Caco-2 (cell line): ENCODE measurements at regions not wholly inside any gene's neighbourhood (a gene's known extent, or its start where the extent isn't known, plus 50 kb on each side); places are given as distances from the start of the nearest gene placed in this dataset.
"Not testable (repeated sequence)": the region's sequence is repeated elsewhere in the genome, so short reads cannot be mapped to it uniquely, and the experiment has no call there.

ENCODE experiments used
- BruUV-seq: library from RNA; stranded (reverse); fragments of 400-500 nt; replicated peaks from 2 replicates; lab custom pipeline; 2021; lab: Mats Ljungman, UMichigan
- CTCF ChIA-PET: fragments of 300-600 bp; sonication (Branson Sonifier 250); formaldehyde crosslinking; loops from one replicate; lab custom pipeline; 2022; ENCODE audit warnings: antibody characterized with exemption; lab: Charles Lee
- POLR2A ChIA-PET: fragments of 300-600 bp; sonication (Branson Sonifier 250); formaldehyde crosslinking; loops from one replicate; lab custom pipeline; 2022; ENCODE audit warnings: antibody characterized with exemption; lab: Charles Lee
- DNase-seq, 2 experiments: peaks; one replicate each; pipeline versions ENCODE4 v3.0.0 to v3.0.0-alpha.2; 2020 to 2022
- H3K27me3 ChIP-seq: replicated peaks from 2 replicates; pipeline ENCODE4 v1.6.0; 2011; ENCODE audit warnings: low read length; ENCODE audit not compliant: control insufficient read depth, insufficient read depth
- H3K36me3 ChIP-seq: 2 replicates; pipeline ENCODE4 v1.5.1; 2011; ENCODE audit warnings: low read length; ENCODE audit not compliant: control insufficient read depth, insufficient read depth
- H3K4me1 ChIP-seq: fragments of 250-450 bp; sonication (Bioruptor Pico); 2 replicates; pipeline ENCODE4 v1.5.1; 2020; ENCODE audit warnings: mild to moderate bottlenecking
- H3K4me3 ChIP-seq: 2 replicates; pipeline ENCODE4 v1.5.1; 2011; ENCODE audit warnings: low read depth, mild to moderate bottlenecking, control low read depth, low read length
- H3K9me3 ChIP-seq: fragments of 250-450 bp; sonication (Bioruptor Pico); 2 replicates; pipeline ENCODE4 v1.5.1; 2020; ENCODE audit warnings: mild to moderate bottlenecking, moderate library complexity
- H3K27ac Mint-ChIP-seq: one replicate; pipeline ENCODE4 v1.8.0; 2022; ENCODE audit warnings: mixed read lengths; ENCODE audit not compliant: unreplicated experiment
- H3K27me3 Mint-ChIP-seq: one replicate; pipeline ENCODE4 v1.8.0; 2022; ENCODE audit warnings: mixed read lengths; ENCODE audit not compliant: insufficient read depth, unreplicated experiment
- H3K36me3 Mint-ChIP-seq: one replicate; pipeline ENCODE4 v1.8.0; 2022; ENCODE audit warnings: mild to moderate bottlenecking, mixed read lengths; ENCODE audit not compliant: insufficient read depth, unreplicated experiment
- H3K4me1 Mint-ChIP-seq: one replicate; pipeline ENCODE4 v1.8.0; 2022; ENCODE audit warnings: low read depth, mixed read lengths; ENCODE audit not compliant: unreplicated experiment
- H3K4me3 Mint-ChIP-seq: one replicate; pipeline ENCODE4 v1.8.0; 2022; ENCODE audit warnings: mild to moderate bottlenecking, moderate library complexity, mixed read lengths; ENCODE audit not compliant: unreplicated experiment
- H3K9me3 Mint-ChIP-seq: one replicate; pipeline ENCODE4 v1.8.0; 2022; ENCODE audit warnings: mixed read lengths; ENCODE audit not compliant: unreplicated experiment
- intact Hi-C: fragments of 100-400 bp; cut with micrococcal nuclease; formaldehyde crosslinking; loops from one replicate; pipeline ENCODE4 v1.10.0; 2022; ENCODE audit not compliant: unreplicated experiment
- TF ChIP-seq, protein P1 (sequence below), 2 experiments: fragments of 200-600 bp in 1 of 2; IDR thresholded peaks; 1 replicate in 1 of 2; 2 replicates in 1 of 2; pipeline versions ENCODE4 v1.5.1 to v1.8.0; 2011 to 2022; ENCODE audit warnings: antibody characterized with exemption in 1 of 2, control low read depth in 1 of 2, inconsistent platforms in 1 of 2, low read depth in 1 of 2, low read length in 1 of 2, mild to moderate bottlenecking in 1 of 2, moderate library complexity in 1 of 2; ENCODE audit not compliant: insufficient read depth in 1 of 2, severe bottlenecking in 1 of 2, unreplicated experiment in 1 of 2

DNA sequence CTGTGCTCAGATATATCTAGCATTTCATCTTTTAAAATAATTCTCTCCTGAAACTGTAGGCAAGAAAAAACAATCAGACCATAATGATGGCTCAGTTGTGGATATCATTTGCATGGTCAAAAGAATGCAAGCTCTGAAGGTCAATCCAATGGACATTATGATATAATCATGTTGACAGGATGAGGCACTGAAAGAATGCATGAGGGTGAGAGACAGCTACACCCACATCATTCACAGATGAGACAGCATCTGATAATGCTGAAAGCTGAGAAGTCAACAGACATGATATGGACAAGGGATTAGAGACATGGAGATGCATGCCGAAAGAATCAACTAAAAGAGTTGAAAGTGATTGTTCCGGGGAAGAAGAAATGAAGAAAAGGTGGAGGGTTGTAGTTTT, 346.4 kb upstream of the CDH5 start:
- no peak for DNase-seq
- Mint-ChIP-seq H3K27me3 (peaks cover 10% of the 10 kb centered on the region), H3K9me3 (peaks cover 27% of the 10 kb centered on the region), H3K4me3 (no peak overlapping the region), H3K36me3 (no peaks in the 10 kb centered on the region), H3K27ac (no peak overlapping the region), H3K4me1 (peaks cover 6% of the 10 kb centered on the region)
- TF ChIP-seq, protein P1, sequence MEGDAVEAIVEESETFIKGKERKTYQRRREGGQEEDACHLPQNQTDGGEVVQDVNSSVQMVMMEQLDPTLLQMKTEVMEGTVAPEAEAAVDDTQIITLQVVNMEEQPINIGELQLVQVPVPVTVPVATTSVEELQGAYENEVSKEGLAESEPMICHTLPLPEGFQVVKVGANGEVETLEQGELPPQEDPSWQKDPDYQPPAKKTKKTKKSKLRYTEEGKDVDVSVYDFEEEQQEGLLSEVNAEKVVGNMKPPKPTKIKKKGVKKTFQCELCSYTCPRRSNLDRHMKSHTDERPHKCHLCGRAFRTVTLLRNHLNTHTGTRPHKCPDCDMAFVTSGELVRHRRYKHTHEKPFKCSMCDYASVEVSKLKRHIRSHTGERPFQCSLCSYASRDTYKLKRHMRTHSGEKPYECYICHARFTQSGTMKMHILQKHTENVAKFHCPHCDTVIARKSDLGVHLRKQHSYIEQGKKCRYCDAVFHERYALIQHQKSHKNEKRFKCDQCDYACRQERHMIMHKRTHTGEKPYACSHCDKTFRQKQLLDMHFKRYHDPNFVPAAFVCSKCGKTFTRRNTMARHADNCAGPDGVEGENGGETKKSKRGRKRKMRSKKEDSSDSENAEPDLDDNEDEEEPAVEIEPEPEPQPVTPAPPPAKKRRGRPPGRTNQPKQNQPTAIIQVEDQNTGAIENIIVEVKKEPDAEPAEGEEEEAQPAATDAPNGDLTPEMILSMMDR (IDR thresholded peaks at IDR 0.05; ENCODE audit: insufficient read depth in 1 of 2, low read depth in 1 of 2, low read length in 1 of 2, severe bottlenecking in 1 of 2, unreplicated experiment in 1 of 2) = no peak
- CTCF ChIA-PET = no interaction called here
- Histone ChIP-seq H3K4me3 (no peak overlapping the region), H3K27me3 (no peaks in the 10 kb centered on the region), H3K9me3 (peaks cover 3% of the 10 kb centered on the region), H3K36me3 (no peaks in the 10 kb centered on the region), H3K4me1 (no peaks in the 10 kb centered on the region)
- no TSS peak for BruUV-seq
- intact Hi-C loops = no loop called here
- POLR2A ChIA-PET = no interaction called here

DNA sequence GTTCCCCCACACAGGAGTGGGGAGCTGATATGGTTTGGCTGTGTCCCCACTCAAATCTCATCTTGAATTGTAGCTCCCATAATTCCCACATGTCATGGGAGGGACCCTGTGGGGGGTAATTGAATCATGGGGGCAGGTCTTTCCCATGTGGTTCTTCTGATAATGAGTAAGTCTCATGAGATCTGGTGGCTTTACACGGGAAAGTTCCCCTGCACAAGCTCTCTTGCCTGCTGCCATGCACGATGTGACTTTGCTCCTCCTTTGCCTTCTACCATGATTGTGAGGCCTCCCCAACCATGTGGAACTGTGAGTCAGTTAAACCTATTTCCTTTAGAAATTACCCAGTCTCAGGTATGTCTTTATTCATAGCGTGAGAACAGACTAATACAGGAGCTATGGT, 347.0 kb upstream of the CDH5 start:
- H3K4me3 Mint-ChIP-seq, BruUV-seq, POLR2A ChIA-PET, H3K4me3 ChIP-seq, CTCF ChIA-PET, intact Hi-C loops, H3K36me3 ChIP-seq, H3K4me1 Mint-ChIP-seq, H3K27ac Mint-ChIP-seq, H3K27me3 ChIP-seq, H3K9me3 ChIP-seq, DNase-seq, H3K36me3 Mint-ChIP-seq, H3K4me1 ChIP-seq: not testable (repeated sequence)
- Mint-ChIP-seq H3K27me3 (peaks cover 15% of the 10 kb centered on the region), H3K9me3 (peaks cover 22% of the 10 kb centered on the region)

DNA sequence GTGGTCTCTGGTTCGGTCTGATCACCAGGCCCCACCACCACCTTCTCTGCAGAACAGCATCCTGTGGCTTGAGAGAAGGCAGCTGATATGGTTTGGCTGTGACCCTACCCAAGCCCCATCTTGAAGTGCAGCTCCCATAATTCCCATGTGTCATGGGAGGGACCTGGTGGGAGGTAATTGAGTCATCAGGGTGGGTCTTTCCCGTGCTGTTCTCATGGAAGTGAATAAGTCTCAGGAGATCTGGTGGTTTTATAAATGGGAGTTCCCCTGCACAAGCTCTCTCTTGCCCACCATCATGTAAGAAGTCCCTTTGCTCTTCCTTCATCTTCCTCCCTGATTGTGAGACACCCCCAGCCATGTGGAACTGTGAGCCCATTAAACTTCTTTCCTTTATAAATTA, 352.3 kb upstream of the CDH5 start:
- no peak overlapping the region for H3K27ac Mint-ChIP-seq
- H3K36me3 ChIP-seq = no peaks in the 10 kb centered on the region
- ChIA-PET POLR2A (no interaction called here), CTCF (no interaction called here)
- TF ChIP-seq, protein P1 (IDR thresholded peaks at IDR 0.05; ENCODE audit: insufficient read depth in 1 of 2, low read depth in 1 of 2, low read length in 1 of 2, severe bottlenecking in 1 of 2, unreplicated experiment in 1 of 2) = no peak
- H3K9me3 Mint-ChIP-seq = no peaks in the 10 kb centered on the region
- intact Hi-C loops = no loop called here
- no peaks in the 10 kb centered on the region for H3K36me3 Mint-ChIP-seq
- no peaks in the 10 kb centered on the region for H3K4me1 Mint-ChIP-seq
- no TSS peak for BruUV-seq
- H3K9me3 ChIP-seq = no peaks in the 10 kb centered on the region
- peaks cover 22% of the 10 kb centered on the region for H3K27me3 Mint-ChIP-seq
- no peaks in the 10 kb centered on the region; the same call in 1 of the 2 replicates for H3K27me3 ChIP-seq
- no peaks in the 10 kb centered on the region for H3K4me1 ChIP-seq
- no peak overlapping the region for H3K4me3 ChIP-seq
- DNase-seq = no peak
- H3K4me3 Mint-ChIP-seq = no peak overlapping the region

DNA sequence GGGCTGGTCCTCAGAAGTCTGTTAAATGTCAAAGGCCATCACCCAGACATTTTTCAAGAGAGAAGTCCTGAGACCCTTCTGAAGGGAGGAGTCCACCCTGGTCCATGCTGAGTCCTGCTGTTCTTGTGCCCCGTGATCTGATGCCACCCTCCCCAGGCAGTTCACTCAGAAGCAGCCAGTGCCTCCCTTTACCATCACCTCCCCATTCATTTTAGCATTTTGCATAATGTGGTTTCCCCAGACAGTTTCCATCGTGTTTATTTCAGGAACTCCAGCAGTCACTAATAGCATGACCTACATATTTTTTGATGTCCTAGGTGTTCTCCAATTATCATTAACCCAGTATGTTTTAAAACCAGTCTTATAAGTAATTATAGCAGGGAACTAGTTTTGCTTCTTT, 353.0 kb upstream of the CDH5 start:
- Mint-ChIP-seq H3K36me3 (no peaks in the 10 kb centered on the region), H3K9me3 (no peaks in the 10 kb centered on the region), H3K27ac (no peak overlapping the region), H3K27me3 (peaks cover 22% of the 10 kb centered on the region), H3K4me1 (no peaks in the 10 kb centered on the region), H3K4me3 (no peak overlapping the region)
- H3K27me3 ChIP-seq = no peaks in the 10 kb centered on the region; the same call in 1 of the 2 replicates
- H3K9me3 ChIP-seq = no peaks in the 10 kb centered on the region
- no peak for DNase-seq
- H3K36me3 ChIP-seq = no peaks in the 10 kb centered on the region
- H3K4me3 ChIP-seq = no peak overlapping the region
- CTCF ChIA-PET = no interaction called here
- POLR2A ChIA-PET = no interaction called here
- TF ChIP-seq, protein P1 (IDR thresholded peaks at IDR 0.05; ENCODE audit: insufficient read depth in 1 of 2, low read depth in 1 of 2, low read length in 1 of 2, severe bottlenecking in 1 of 2, unreplicated experiment in 1 of 2) = no peak
- BruUV-seq = no TSS peak
- no peaks in the 10 kb centered on the region for H3K4me1 ChIP-seq
- intact Hi-C loops = no loop called here
